K562 (cell line): ENCODE measurements at regions not wholly inside any gene's neighbourhood (a gene's known extent, or its start where the extent isn't known, plus 50 kb on each side); places are given as distances from the start of the nearest gene placed in this dataset.

Source experiments
- ATAC-seq: fragments of 200-7000 bp; cut with Tn5 transposase; 3 replicates; pipeline ENCODE4 v1.9.1; 2020; ENCODE audit warnings: moderate library complexity
- BruUV-seq: library from RNA; stranded (reverse); fragments of 400-500 nt; replicated peaks from 2 replicates; lab custom pipeline; 2021; lab: Mats Ljungman, UMichigan
- CTCF ChIA-PET: fragments of 300-600 bp; formaldehyde crosslinking; extraction: SDS; loops from one replicate; lab custom pipeline; 2021; ENCODE audit warnings: low intra/inter-chr PET ratio; lab: Yijun Ruan, JAX
- POLR2A ChIA-PET: fragments of 300-600, 350-650 bp; sonication (Branson Sonifier 250); formaldehyde crosslinking; extraction: SDS; loops from one replicate; lab custom pipeline; 2021; ENCODE audit warnings: antibody characterized with exemption, inconsistent platforms; lab: Yijun Ruan, JAX
- DNase-seq, 4 experiments: peaks; one replicate each; pipeline versions ENCODE4 v3.0.0 to v3.0.0-alpha.2; 2011 to 2018; ENCODE audit warnings: low spot score in 3 of 4, mixed read lengths in 3 of 4; ENCODE audit errors: extremely low read depth in 1 of 4
- FAIRE-seq: peaks from 2 replicates; lab custom pipeline; 2011; peaks lifted over from hg19 to GRCh38; lab: Jason Lieb, UNC
- H2AFZ ChIP-seq: 2 replicates; pipeline ENCODE4 v1.6.0; 2011; ENCODE audit warnings: low read depth, low read length, control low read depth, inconsistent platforms
- H3K27ac ChIP-seq: fragments of 200-600 bp; 3 replicates; pipeline ENCODE4 v1.8.0; 2011; ENCODE audit warnings: low read depth, mild to moderate bottlenecking, control low read depth, inconsistent platforms, low read length, moderate library complexity, mixed read lengths; ENCODE audit errors: extremely low read depth
- H3K27me3 ChIP-seq, 2 experiments: fragments of 300-600 bp in 1 of 2; 2 replicates in 1 of 2; 3 replicates in 1 of 2; pipeline versions ENCODE4 v1.6.0 to v1.8.0; 2011; ENCODE audit warnings: inconsistent platforms in 2 of 2, low read length in 2 of 2, mild to moderate bottlenecking in 1 of 2, mixed read lengths in 1 of 2, moderate library complexity in 1 of 2; ENCODE audit not compliant: control insufficient read depth in 2 of 2, insufficient read depth in 2 of 2
- H3K36me3 ChIP-seq: fragments of 300-600 bp; 3 replicates; pipeline ENCODE4 v1.8.0; 2011; ENCODE audit warnings: mild to moderate bottlenecking, low read length, inconsistent platforms; ENCODE audit not compliant: control insufficient read depth, insufficient read depth
- H3K4me1 ChIP-seq, 2 experiments: fragments of 200-600 bp in 1 of 2; replicated peaks in 1 of 2; 2 replicates in 1 of 2; 3 replicates in 1 of 2; pipeline versions ENCODE4 v1.5.1 to v1.8.0; 2011; ENCODE audit warnings: inconsistent platforms in 2 of 2, low read length in 2 of 2, mild to moderate bottlenecking in 1 of 2, mixed read lengths in 1 of 2, moderate library complexity in 1 of 2; ENCODE audit not compliant: control insufficient read depth in 2 of 2, insufficient read depth in 2 of 2
- H3K4me2 ChIP-seq: 2 replicates; pipeline ENCODE4 v1.6.1; 2011; ENCODE audit warnings: low read length, control low read depth, inconsistent platforms, mixed read lengths; ENCODE audit not compliant: insufficient read depth
- H3K4me3 ChIP-seq: fragments of 200-600 bp; sonication (generic), shearing (Covaris generic); 2 replicates; pipeline ENCODE4 v1.5.1; 2016; ENCODE audit warnings: control low read depth, inconsistent platforms
- H3K79me2 ChIP-seq: fragments of 200-600 bp; 3 replicates; pipeline ENCODE4 v1.8.0; 2011; ENCODE audit warnings: low read length, inconsistent platforms; ENCODE audit not compliant: control insufficient read depth, insufficient read depth
- H3K9ac ChIP-seq, 2 experiments: 2 replicates each; pipeline versions ENCODE4 v1.6.0 to v1.6.1; 2011; ENCODE audit warnings: low read depth in 2 of 2, low read length in 2 of 2, control low read depth in 1 of 2, inconsistent platforms in 1 of 2, mild to moderate bottlenecking in 1 of 2, mixed read lengths in 1 of 2; ENCODE audit not compliant: insufficient read depth in 1 of 2
- H3K9me1 ChIP-seq: one replicate; pipeline ENCODE4 v1.6.0; 2011; ENCODE audit warnings: inconsistent platforms, mild to moderate bottlenecking, low read length, moderate library complexity; ENCODE audit not compliant: control insufficient read depth, insufficient read depth
- H3K9me3 ChIP-seq: replicated peaks from 2 replicates; pipeline ENCODE4 v1.5.1; 2011; ENCODE audit warnings: low read depth, low read length, inconsistent platforms; ENCODE audit not compliant: control insufficient read depth, insufficient read depth
- H4K20me1 ChIP-seq: replicated peaks from 2 replicates; pipeline ENCODE4 v1.6.1; 2011; ENCODE audit warnings: low read length, inconsistent platforms, mixed read lengths; ENCODE audit not compliant: control insufficient read depth, insufficient read depth
- CBFB ChIP-seq: sonication (generic); formaldehyde crosslinking; IDR thresholded peaks from 2 replicates; pipeline ENCODE4 v1.4.0; 2020; ENCODE audit warnings: mild to moderate bottlenecking, missing genetic modification reagents
- DACH1 ChIP-seq: fragments of 450-650 bp; IDR thresholded peaks from 2 replicates; pipeline ENCODE4 v1.6.1; 2018; ENCODE audit not compliant: partially characterized antibody
- EP400 ChIP-seq: fragments of 450-650 bp; IDR thresholded peaks from 2 replicates; pipeline ENCODE4 v1.6.1; 2017; ENCODE audit warnings: antibody characterized with exemption, mild to moderate bottlenecking, moderate library complexity
- IRF2 ChIP-seq: sonication (generic); formaldehyde crosslinking; IDR thresholded peaks from 2 replicates; pipeline ENCODE4 v1.8.1; 2022; ENCODE audit warnings: mild to moderate bottlenecking, missing genetic modification reagents
- KAT7 ChIP-seq: sonication (generic); formaldehyde crosslinking; IDR thresholded peaks from 2 replicates; pipeline ENCODE4 v1.8.0; 2022; ENCODE audit warnings: missing genetic modification reagents, mild to moderate bottlenecking, borderline replicate concordance
- MTA1 ChIP-seq: fragments of 450-650 bp; IDR thresholded peaks from 2 replicates; pipeline ENCODE4 v1.6.1; 2017; ENCODE audit warnings: borderline replicate concordance
- NCOA4 ChIP-seq: fragments of 450-650 bp; IDR thresholded peaks from 2 replicates; pipeline ENCODE4 v1.6.1; 2018; ENCODE audit warnings: mild to moderate bottlenecking; ENCODE audit not compliant: partially characterized antibody
- NR2F6 ChIP-seq: fragments of 450-650 bp; formaldehyde crosslinking; IDR thresholded peaks from 2 replicates; pipeline ENCODE4 v1.4.0; 2020; ENCODE audit warnings: mild to moderate bottlenecking
- NRF1 ChIP-seq, 2 experiments: fragments of 450-650 bp; IDR thresholded peaks in 1 of 2; conservative IDR thresholded peaks in 1 of 2; 2 replicates each; pipeline ENCODE4 v1.6.1; 2014; ENCODE audit warnings: mild to moderate bottlenecking in 2 of 2
- POLR3A ChIP-seq: IDR thresholded peaks from 2 replicates; pipeline ENCODE4 v1.6.1; 2011; ENCODE audit warnings: borderline replicate concordance, mild to moderate bottlenecking, moderate library complexity; ENCODE audit not compliant: insufficient read length, insufficient read depth; ENCODE audit errors: extremely low read depth
- SFPQ ChIP-seq: fragments of 200-400 bp; formaldehyde crosslinking; IDR thresholded peaks from 2 replicates; pipeline ENCODE4 v1.6.1; 2017; ENCODE audit warnings: mild to moderate bottlenecking, low read depth, low read length, moderate library complexity
- SMARCC2 ChIP-seq: fragments of 450-650 bp; IDR thresholded peaks from 2 replicates; pipeline ENCODE4 v1.6.1; 2017; ENCODE audit warnings: antibody characterized with exemption, moderate library complexity, mild to moderate bottlenecking, low read depth
- TAL1 ChIP-seq: fragments of 450-650 bp; IDR thresholded peaks from 2 replicates; pipeline ENCODE4 v1.6.1; 2016; ENCODE audit warnings: mild to moderate bottlenecking
- TBP ChIP-seq: optimal IDR thresholded peaks from 2 replicates; pipeline ENCODE3; 2011; ENCODE audit warnings: low read depth, low read length, improper control_type of control experiment
- TEAD1 ChIP-seq, 2 experiments: fragments of 450-650 bp in 1 of 2; sonication (generic) in 1 of 2; formaldehyde crosslinking; IDR thresholded peaks; 2 replicates each; pipeline versions ENCODE4 v1.4.0 to v1.8.0; 2020 to 2022; ENCODE audit warnings: mild to moderate bottlenecking in 2 of 2, missing genetic modification reagents in 1 of 2
- TRIM28 ChIP-seq: fragments of 450-650 bp; IDR thresholded peaks from 2 replicates; pipeline ENCODE4 v1.6.1; 2017
- ZBTB1 ChIP-seq: sonication (generic); formaldehyde crosslinking; IDR thresholded peaks from 2 replicates; pipeline ENCODE4 v1.8.1; 2023; ENCODE audit warnings: missing genetic modification reagents, low read depth, mild to moderate bottlenecking, borderline replicate concordance
- ZNF41 ChIP-seq: fragments of 250-450 bp; sonication (Bioruptor Pico); conservative IDR thresholded peaks from 2 replicates; pipeline ENCODE4 v1.4.0; 2020; ENCODE audit warnings: mild to moderate bottlenecking
- in situ Hi-C: fragments of 300-500 bp; cut with MboI; formaldehyde crosslinking; loops from 4 replicates; pipeline ENCODE4 v1.15.0; 2018; ENCODE audit warnings: inconsistent platforms, mixed read lengths
- intact Hi-C: fragments of 100-400 bp; cut with micrococcal nuclease; formaldehyde crosslinking; loops from 2 replicates; pipeline ENCODE4 v1.14.2; 2022

DNA sequence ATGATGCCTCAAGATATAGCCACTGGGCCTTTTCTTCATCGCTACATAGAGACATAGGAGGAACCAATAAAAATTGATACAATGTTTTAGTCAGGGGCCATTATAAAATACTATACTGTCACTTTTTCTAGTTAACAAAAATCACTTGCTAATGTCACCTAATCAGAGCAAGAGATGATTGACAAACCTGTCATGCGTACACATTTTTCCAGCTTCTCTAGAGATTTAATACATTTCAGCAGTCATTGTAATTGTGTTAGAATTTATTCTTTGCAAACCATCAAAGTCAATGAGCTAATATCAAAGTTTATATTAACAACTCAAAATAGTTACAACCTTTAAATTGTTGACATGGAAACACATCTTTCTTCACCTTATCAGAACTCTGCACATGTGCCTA is 513.6 kb upstream of the SEMA6A start (continued):
- TF ChIP-seq KAT7 (CRISPR knock-in tag) (no peak), TEAD1 (CRISPR knock-in tag; IDR thresholded peaks at IDR 0.05) (no peak), DACH1 (no peak), SFPQ (no peak), TRIM28 (no peak), TBP (no peak), ZNF41 (CRISPR knock-in tag) (no peak), IRF2 (CRISPR knock-in tag) (no peak)

GRCh38 chr5:117084067-117084466 is 509.4 kb upstream of the SEMA6A start:
- no peaks in the 10 kb centered on the region for H3K36me3 ChIP-seq
- no TSS peak for BruUV-seq
- ChIA-PET POLR2A (no interaction called here), CTCF (no interaction called here)
- H3K9ac ChIP-seq: no peak overlapping the region
- no peaks in the 10 kb centered on the region for H3K4me1 ChIP-seq
- H4K20me1 ChIP-seq: no peaks in the 10 kb centered on the region
- no peak overlapping the region for H3K27ac ChIP-seq
- no peaks in the 10 kb centered on the region for H3K9me3 ChIP-seq
- H2AFZ ChIP-seq: no peak overlapping the region
- FAIRE-seq (no peak), DNase-seq (no peak), ATAC-seq (no peak)
- in situ Hi-C loops: no loop called here
- H3K4me2 ChIP-seq: no peak overlapping the region
- H3K27me3 ChIP-seq: no peaks in the 10 kb centered on the region
- H3K4me3 ChIP-seq: no peak overlapping the region
- H3K9me1 ChIP-seq: no peaks in the 10 kb centered on the region
- no peak for TF ChIP-seq EP400
- TF ChIP-seq SMARCC2: no peak
- no peak for TF ChIP-seq TAL1
- no peak for TF ChIP-seq ZBTB1 (CRISPR knock-in tag)
- no peak for TF ChIP-seq CBFB (CRISPR knock-in tag)
- no peak for TF ChIP-seq NCOA4
- no peak for TF ChIP-seq NR2F6 (CRISPR knock-in tag)
- no peak for TF ChIP-seq NRF1 (conservative IDR thresholded peaks at IDR 0.05 in 1 of 2, IDR thresholded peaks at IDR 0.05 in 1 of 2)
- TF ChIP-seq MTA1: no peak
- TF ChIP-seq POLR3A: no peak
- intact Hi-C loops: no loop called here
- no peaks in the 10 kb centered on the region for H3K79me2 ChIP-seq
